SK-N-MC (cell line): ENCODE measurements at regions not wholly inside any gene's neighbourhood (a gene's known extent, or its start where the extent isn't known, plus 50 kb on each side); places are given as distances from the start of the nearest gene placed in this dataset.

Experiments used
- EZH2 ChIP-seq: fragments of 200-600 bp; sonication (generic); IDR thresholded peaks from one replicate; pipeline ENCODE4 v1.6.1; 2017; ENCODE audit warnings: antibody characterized with exemption
- FOXP2 ChIP-seq: optimal IDR thresholded peaks from 2 replicates; pipeline ENCODE3; 2011; ENCODE audit warnings: mild to moderate bottlenecking, moderate library complexity; ENCODE audit not compliant: insufficient read depth; ENCODE audit errors: extremely low read length, control extremely low read depth
- POLR2AphosphoS5 ChIP-seq: IDR thresholded peaks from 2 replicates; pipeline ENCODE4 v1.6.1; 2012; ENCODE audit warnings: mild to moderate bottlenecking, low read depth, low read length, borderline replicate concordance

GRCh38 chr3:150278843-150279381, 129.2 kb upstream of the TSC22D2 start:
- no peak for TF ChIP-seq EZH2
- TF ChIP-seq POLR2AphosphoS5: no peak
- TF ChIP-seq FOXP2: no peak
